ENCODE measurements at regions not wholly inside any gene's neighbourhood (a gene's known extent, or its start where the extent isn't known, plus 50 kb on each side); places are given as distances from the start of the nearest gene placed in this dataset.
A peak's percentile ranks its signal among the peaks of the same experiment; 100 is the strongest.

- no peak overlapping the region for H3K4me3 ChIP-seq
- TF ChIP-seq CTCF (IDR thresholded peaks at IDR 0.05) (no peak), POLR2A (IDR thresholded peaks at IDR 0.05) (no peak)
- no peaks in the 10 kb centered on the region for H3K36me3 ChIP-seq
- DNase-seq, result no peak
- H3K27ac ChIP-seq, result no peak overlapping the region
- no peaks in the 10 kb centered on the region for H3K27me3 ChIP-seq
- no peaks in the 10 kb centered on the region for H3K4me1 ChIP-seq
- no peaks in the 10 kb centered on the region for H3K9me3 ChIP-seq
Observed at GRCh38 chr10:62614389-62615157, 189.9 kb upstream of the ADO start.

- Histone ChIP-seq H3K27me3 (no peaks in the 10 kb centered on the region), H3K4me1 (no peaks in the 10 kb centered on the region), H3K4me3 (no peak overlapping the region), H3K9me3 (no peaks in the 10 kb centered on the region), H3K27ac (no peak overlapping the region), H3K36me3 (no peaks in the 10 kb centered on the region)
- TF ChIP-seq POLR2A (IDR thresholded peaks at IDR 0.05) (no peak), CTCF (IDR thresholded peaks at IDR 0.05) (no peak)
- DNase-seq, result no peak
Observed at GRCh38 chr10:62616885-62617590, 187.5 kb upstream of the ADO start.

GRCh38 chr10:62617652-62618051 is 186.9 kb upstream of the ADO start:
- H3K27ac ChIP-seq, result no peak overlapping the region
- no peaks in the 10 kb centered on the region for H3K4me1 ChIP-seq
- no peak overlapping the region for H3K4me3 ChIP-seq
- no peaks in the 10 kb centered on the region for H3K36me3 ChIP-seq
- H3K27me3 ChIP-seq, result no peaks in the 10 kb centered on the region
- TF ChIP-seq CTCF (IDR thresholded peaks at IDR 0.05), result no peak
- no peak for TF ChIP-seq POLR2A (IDR thresholded peaks at IDR 0.05)
- no peaks in the 10 kb centered on the region for H3K9me3 ChIP-seq
- DNase-seq, result no peak

GRCh38 chr10:62618054-62618453 is 186.5 kb upstream of the ADO start:
- TF ChIP-seq CTCF (IDR thresholded peaks at IDR 0.05) (no peak), POLR2A (IDR thresholded peaks at IDR 0.05) (no peak)
- no peaks in the 10 kb centered on the region for H3K4me1 ChIP-seq
- no peaks in the 10 kb centered on the region for H3K36me3 ChIP-seq
- no peaks in the 10 kb centered on the region for H3K27me3 ChIP-seq
- no peak overlapping the region for H3K4me3 ChIP-seq
- H3K9me3 ChIP-seq, result no peaks in the 10 kb centered on the region
- no peak for DNase-seq
- H3K27ac ChIP-seq, result no peak overlapping the region

- H3K27me3 ChIP-seq, result no peaks in the 10 kb centered on the region
- peak in 1 of 3 donors; percentile 61 for DNase-seq
- H3K36me3 ChIP-seq, result no peaks in the 10 kb centered on the region
- H3K4me3 ChIP-seq, result no peak overlapping the region
- no peak for TF ChIP-seq POLR2A (IDR thresholded peaks at IDR 0.05)
- no peak for TF ChIP-seq CTCF (IDR thresholded peaks at IDR 0.05)
- H3K9me3 ChIP-seq, result no peaks in the 10 kb centered on the region
- H3K4me1 ChIP-seq, result no peaks in the 10 kb centered on the region
- H3K27ac ChIP-seq, result no peak overlapping the region
Observed at GRCh38 chr10:62618576-62619412, 185.7 kb upstream of the ADO start.

All from Peyer's patch (tissue), 4 donors.